ENCODE measurements at regions not wholly inside any gene's neighbourhood (a gene's known extent, or its start where the extent isn't known, plus 50 kb on each side); places are given as distances from the start of the nearest gene placed in this dataset.

- DNase-seq (ENCODE audit: low spot score) = no peak
Measured at GRCh38 chr6:22926790-22927354, 357.5 kb downstream of the HDGFL1 start.

GRCh38 chr6:22928775-22929174 is 359.4 kb downstream of the HDGFL1 start:
- no peak for DNase-seq (ENCODE audit: low spot score)

DNA sequence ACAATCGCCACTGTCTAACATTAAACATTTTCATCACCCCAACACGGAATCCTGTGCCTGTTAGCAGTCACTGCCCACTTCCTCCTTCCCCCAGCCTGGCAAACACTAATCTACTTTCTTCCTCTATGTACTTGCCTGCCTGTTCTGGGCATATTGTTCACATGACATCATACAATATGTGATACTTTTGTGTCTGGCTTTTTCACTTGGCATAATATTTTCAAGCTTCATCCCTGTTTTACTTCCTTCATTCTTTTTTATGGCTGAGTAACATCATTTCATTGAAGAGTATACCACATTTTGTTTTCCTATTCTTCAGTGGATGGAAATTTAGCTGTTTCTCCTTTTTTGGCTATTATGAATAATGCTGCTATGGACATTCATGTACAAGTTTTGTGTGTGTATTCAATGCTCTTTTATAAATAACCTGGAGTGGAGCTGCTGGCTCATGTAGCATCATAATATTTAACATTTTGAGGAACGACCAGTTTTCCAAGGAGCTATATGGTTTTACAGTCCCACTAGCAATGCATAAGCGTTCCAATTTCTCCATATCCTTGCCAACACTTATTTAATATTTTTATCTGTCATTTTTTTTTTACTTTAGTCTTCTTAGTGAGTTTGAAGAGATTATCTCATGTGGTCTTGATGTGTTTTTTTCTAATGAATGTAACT is 360.1 kb downstream of the HDGFL1 start:
- no peak for DNase-seq (ENCODE audit: low spot score)

- DNase-seq (ENCODE audit: low spot score) = no peak
Measured at GRCh38 chr6:22940581-22941290, 371.4 kb downstream of the HDGFL1 start.

- DNase-seq (ENCODE audit: low spot score) = no peak
Measured at GRCh38 chr6:22942403-22942802, 373.0 kb downstream of the HDGFL1 start.

DNA sequence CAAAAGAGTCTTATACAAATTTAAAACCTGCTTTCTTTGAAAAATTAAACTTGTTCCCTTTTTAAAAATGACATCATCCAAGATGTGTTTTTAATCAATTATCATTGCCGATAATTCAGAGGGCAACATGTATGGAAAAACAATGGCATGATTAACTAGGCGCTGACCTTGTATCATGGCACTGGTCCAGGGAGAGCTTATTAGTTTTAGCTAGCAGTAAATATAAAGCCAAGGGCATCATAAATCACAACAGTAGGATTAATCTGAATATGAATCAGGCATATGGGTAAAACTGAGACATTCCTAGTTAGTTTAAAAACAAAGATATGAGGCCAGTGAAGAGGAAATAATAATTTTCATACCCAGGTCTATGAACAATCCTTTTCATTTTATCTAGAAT is 374.0 kb downstream of the HDGFL1 start:
- no peak for DNase-seq (ENCODE audit: low spot score)

GRCh38 chr6:22949967-22950366 is 380.6 kb downstream of the HDGFL1 start:
- DNase-seq (ENCODE audit: low spot score) = no peak

- DNase-seq (ENCODE audit: low spot score) = no peak
Measured at GRCh38 chr6:22952097-22952496, 382.7 kb downstream of the HDGFL1 start.

DNA sequence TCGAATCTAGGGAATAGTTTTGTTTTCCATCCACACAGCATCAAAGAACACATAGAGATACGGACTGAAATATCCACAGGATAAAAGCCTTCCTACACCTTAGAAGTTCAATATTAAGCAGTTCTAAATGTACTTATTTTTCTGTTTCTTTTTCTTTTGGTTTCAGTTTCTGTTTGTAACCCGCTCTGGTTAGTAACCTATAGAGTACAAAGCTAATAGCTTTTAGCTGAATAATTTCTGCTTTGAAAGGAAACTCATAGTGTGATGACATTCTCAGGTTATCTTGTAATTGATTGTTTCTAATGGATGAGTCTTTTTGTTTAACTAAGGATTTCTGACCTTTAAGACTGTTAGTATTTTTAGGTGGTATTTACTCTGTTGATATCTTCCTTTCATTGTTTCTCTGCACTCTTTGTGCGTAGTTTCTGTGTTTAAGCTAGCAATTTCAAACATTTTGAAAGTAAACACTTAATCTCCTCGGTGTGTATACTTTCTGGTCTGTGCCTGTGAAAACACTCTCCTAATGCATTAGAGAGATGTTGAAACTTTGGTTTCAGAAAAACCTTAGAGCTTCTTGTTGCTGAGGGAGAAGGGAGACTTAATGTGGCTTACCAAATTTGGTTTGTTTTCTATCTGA is 385.5 kb downstream of the HDGFL1 start:
- no peak for DNase-seq (ENCODE audit: low spot score)

DNA sequence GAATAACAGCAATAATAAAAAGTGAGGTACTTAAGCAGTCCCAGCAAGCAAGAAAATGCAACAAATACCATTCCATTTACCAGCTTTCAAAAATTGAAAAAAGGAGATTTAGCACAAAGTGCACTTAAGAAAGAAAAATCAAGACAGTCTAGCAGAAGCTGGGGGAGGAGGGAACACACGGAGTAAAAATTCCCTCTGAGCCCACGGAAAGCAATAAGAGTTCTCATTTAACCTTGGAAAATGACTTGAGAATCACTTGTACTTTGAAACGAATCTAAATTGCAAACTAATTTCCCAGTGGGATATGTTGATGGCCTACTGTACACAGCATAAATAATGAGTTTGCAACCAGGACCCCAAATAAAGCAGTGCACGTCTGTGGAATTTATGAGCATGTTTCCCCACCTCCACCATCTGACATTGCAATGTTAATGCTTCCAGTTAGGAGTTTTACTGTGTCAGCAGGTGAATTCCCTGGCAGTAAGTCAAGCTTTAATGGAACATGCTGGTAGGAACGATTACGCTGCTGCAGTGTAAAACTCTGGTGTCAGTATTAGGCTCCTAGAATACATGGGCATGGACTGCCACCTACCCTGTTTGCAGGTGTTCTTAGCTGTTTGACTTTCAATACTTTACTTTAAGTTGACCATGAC is 386.8 kb downstream of the HDGFL1 start:
- no peak for DNase-seq (ENCODE audit: low spot score)

DNA sequence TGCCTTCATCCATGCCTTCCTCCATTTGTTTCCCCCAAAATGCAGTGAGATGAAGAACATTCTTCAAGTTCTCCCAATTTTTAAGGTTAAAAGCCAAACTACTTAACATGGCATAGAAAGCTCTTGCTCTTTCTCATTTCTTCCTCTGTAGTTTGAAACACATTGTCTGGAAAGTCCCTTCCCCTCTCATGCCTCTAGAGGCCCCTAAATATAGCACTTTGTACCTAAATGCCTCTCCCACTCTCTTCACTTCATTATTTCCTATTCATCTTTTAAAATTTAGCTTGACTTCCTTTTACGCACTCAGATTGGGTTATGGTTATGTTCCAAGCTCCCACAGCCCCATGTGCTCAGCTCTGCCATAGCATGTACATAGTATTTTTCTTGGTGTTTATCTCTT is 389.3 kb downstream of the HDGFL1 start:
- DNase-seq (ENCODE audit: low spot score) = no peak

GRCh38 chr6:22959571-22959970 is 390.2 kb downstream of the HDGFL1 start:
- no peak for DNase-seq (ENCODE audit: low spot score)

GRCh38 chr6:22964334-22964733 is 395.0 kb downstream of the HDGFL1 start:
- DNase-seq (ENCODE audit: low spot score) = no peak

- no peak for DNase-seq (ENCODE audit: low spot score)
Measured at GRCh38 chr6:22965889-22966288, 396.5 kb downstream of the HDGFL1 start.

- no peak for DNase-seq (ENCODE audit: low spot score)
Measured at GRCh38 chr6:22966691-22967422, 397.5 kb downstream of the HDGFL1 start.

- DNase-seq (ENCODE audit: low spot score) = no peak
Measured at GRCh38 chr6:22970004-22970403, 400.6 kb downstream of the HDGFL1 start.

DNA sequence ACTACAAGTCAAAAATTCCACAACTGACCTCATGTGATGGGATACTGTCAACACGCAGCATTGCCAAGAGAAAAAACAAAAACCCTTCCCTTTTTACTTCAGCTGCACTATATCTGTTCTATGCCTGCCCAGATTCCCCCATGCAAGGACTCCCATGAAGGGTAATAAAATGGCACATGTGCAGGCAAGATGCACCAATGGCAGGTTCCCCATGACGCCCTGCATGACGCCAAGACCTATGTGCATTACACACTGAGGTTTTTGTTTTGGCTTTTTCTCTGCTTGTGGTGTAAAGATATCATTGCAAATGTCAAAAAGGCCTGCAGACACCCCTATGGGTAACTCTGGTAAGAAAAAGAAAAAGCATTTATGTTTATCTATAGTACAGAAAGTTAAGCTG is 403.4 kb downstream of the HDGFL1 start:
- DNase-seq (ENCODE audit: low spot score) = no peak

GRCh38 chr6:22975079-22975478 is 405.7 kb downstream of the HDGFL1 start:
- no peak for DNase-seq (ENCODE audit: low spot score)

DNA sequence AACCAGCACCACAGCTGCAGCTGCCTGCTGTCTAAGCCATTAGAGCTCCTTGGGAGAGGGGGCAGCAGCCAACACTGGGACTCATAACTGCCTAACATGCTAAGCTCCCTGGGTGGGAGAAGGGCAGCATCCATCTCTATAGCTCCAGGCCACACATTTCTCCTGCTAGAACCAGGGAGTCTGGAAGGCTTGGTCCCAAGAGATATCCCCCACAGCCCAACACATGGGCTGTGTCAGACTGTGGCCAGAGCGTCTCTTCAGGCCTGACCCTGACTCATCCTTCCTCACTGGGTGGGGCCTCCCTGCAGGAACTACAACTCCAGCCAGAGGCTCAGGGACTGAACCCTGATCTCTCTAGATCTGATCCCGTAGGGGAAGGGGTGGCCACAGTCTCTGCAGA is 411.1 kb downstream of the HDGFL1 start:
- no peak for DNase-seq (ENCODE audit: low spot score)

DNA sequence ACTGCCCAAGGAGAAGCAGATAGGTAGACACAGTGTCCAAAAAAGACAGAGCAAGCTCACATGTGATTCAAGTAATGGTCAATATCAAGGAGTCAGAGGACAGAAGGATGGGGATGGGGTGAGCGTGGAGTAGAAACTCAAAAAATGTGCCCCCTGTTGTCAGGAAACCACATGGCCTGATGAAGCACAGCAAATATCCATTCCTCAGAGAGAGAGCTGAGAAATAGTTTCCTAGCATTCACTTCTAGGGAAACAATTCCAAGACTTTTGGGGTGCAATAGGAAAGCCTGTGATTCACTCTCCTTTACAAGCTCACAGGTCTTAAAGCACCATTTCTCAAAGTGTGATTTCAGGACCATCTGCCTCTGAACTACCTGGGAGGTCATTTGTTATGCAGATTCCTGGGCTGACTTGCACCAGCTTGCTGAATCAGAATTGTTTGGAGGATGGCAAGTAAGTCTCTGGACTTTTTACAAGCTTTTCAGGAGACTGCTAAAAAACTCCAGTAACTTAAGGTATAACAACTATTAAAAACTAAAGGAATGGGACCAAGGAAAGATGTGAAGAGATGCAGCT is 432.8 kb downstream of the HDGFL1 start:
- no peak for DNase-seq (ENCODE audit: low spot score)
